Neural cell (in vitro differentiated cells): ENCODE measurements at regions not wholly inside any gene's neighbourhood (a gene's known extent, or its start where the extent isn't known, plus 50 kb on each side); places are given as distances from the start of the nearest gene placed in this dataset.

Experiments used
- H2AFZ ChIP-seq: fragments of 200-600, 300-800 bp; sonication (generic), shearing (Covaris generic); 2 replicates; pipeline ENCODE4 v1.6.0; 2014; ENCODE audit warnings: low read depth, mild to moderate bottlenecking, antibody characterized with exemption, low read length, moderate library complexity
- H3F3A ChIP-seq: fragments of 200-600 bp; shearing (Covaris generic); 2 replicates; pipeline ENCODE4 v1.6.1; 2016; ENCODE audit warnings: mild to moderate bottlenecking, moderate library complexity, mixed read lengths, antibody characterized with exemption, low read length; ENCODE audit not compliant: insufficient read depth, poor library complexity, severe bottlenecking
- H3K27ac ChIP-seq: fragments of 200-600, 300-800 bp; sonication (generic), shearing (Covaris generic); 2 replicates; pipeline ENCODE4 v1.5.1; 2014; ENCODE audit warnings: mild to moderate bottlenecking, low read length, moderate library complexity
- H3K27me3 ChIP-seq: fragments of 300-800, 200-600 bp; sonication (generic), shearing (Covaris generic); 2 replicates; pipeline ENCODE4 v1.6.0; 2014; ENCODE audit warnings: mild to moderate bottlenecking, low read depth, low read length, moderate library complexity; ENCODE audit not compliant: insufficient read depth
- H3K36me3 ChIP-seq: fragments of 300-800, 200-600 bp; sonication (generic), shearing (Covaris generic); 2 replicates; pipeline ENCODE4 v1.5.1; 2014; ENCODE audit warnings: mild to moderate bottlenecking, antibody characterized with exemption, low read length, moderate library complexity; ENCODE audit not compliant: insufficient read depth
- H3K4me2 ChIP-seq: fragments of 300-800, 200-600 bp; sonication (generic), shearing (Covaris generic); 2 replicates; pipeline ENCODE4 v1.6.0; 2014; ENCODE audit warnings: mild to moderate bottlenecking, low read length
- H3K4me3 ChIP-seq: fragments of 300-800, 200-600 bp; sonication (generic), shearing (Covaris generic); 2 replicates; pipeline ENCODE4 v1.5.1; 2014; ENCODE audit warnings: mild to moderate bottlenecking, low read length, moderate library complexity
- H3K79me2 ChIP-seq: fragments of 200-600 bp; shearing (Covaris generic); replicated peaks from 2 replicates; pipeline ENCODE4 v1.6.0; 2014; ENCODE audit warnings: mild to moderate bottlenecking, low read length, moderate library complexity; ENCODE audit not compliant: insufficient read depth
- H3K9ac ChIP-seq: fragments of 300-800, 200-600 bp; sonication (generic), shearing (Covaris generic); 2 replicates; pipeline ENCODE4 v1.6.1; 2016; ENCODE audit warnings: mild to moderate bottlenecking, low read length, mixed read lengths
- H3K9me2 ChIP-seq: fragments of 200-600 bp; shearing (Covaris generic); 2 replicates; pipeline ENCODE4 v1.6.1; 2016; ENCODE audit warnings: mild to moderate bottlenecking, low read length, mixed read lengths; ENCODE audit not compliant: insufficient read depth
- H3K9me3 ChIP-seq: fragments of 200-600, 300-800 bp; sonication (generic), shearing (Covaris generic); 2 replicates; pipeline ENCODE4 v1.6.1; 2016; ENCODE audit warnings: mild to moderate bottlenecking, mixed run types, low read length, moderate library complexity, mixed read lengths
- H4K20me1 ChIP-seq: fragments of 200-600 bp; shearing (Covaris generic); 2 replicates; pipeline ENCODE4 v1.6.1; 2016; ENCODE audit warnings: mild to moderate bottlenecking, mixed run types; ENCODE audit not compliant: insufficient read depth
- EP300 ChIP-seq: fragments of 450-650 bp; conservative IDR thresholded peaks from 2 replicates; pipeline ENCODE4 v1.6.1; 2014; ENCODE audit warnings: antibody characterized with exemption, mild to moderate bottlenecking, moderate library complexity; ENCODE audit not compliant: poor library complexity, severe bottlenecking
- EZH2 ChIP-seq: fragments of 200-600, 300-800 bp; shearing (Covaris generic), sonication (generic); IDR thresholded peaks from 2 replicates; pipeline ENCODE4 v1.6.1; 2014; ENCODE audit warnings: antibody characterized with exemption, low read length, borderline replicate concordance, mild to moderate bottlenecking; ENCODE audit not compliant: insufficient read depth, poor library complexity, severe bottlenecking
- MXI1 ChIP-seq: fragments of 450-650 bp; conservative IDR thresholded peaks from 2 replicates; pipeline ENCODE4 v1.6.1; 2014; ENCODE audit warnings: antibody characterized with exemption, mild to moderate bottlenecking; ENCODE audit not compliant: poor library complexity, severe bottlenecking
- POLR2AphosphoS5 ChIP-seq: IDR thresholded peaks from 2 replicates; pipeline ENCODE4 v1.6.1; 2012
- RAD21 ChIP-seq: fragments of 450-650 bp; conservative IDR thresholded peaks from 2 replicates; pipeline ENCODE4 v1.6.1; 2014; ENCODE audit warnings: antibody characterized with exemption, mild to moderate bottlenecking, moderate library complexity
- SMC3 ChIP-seq: fragments of 450-650 bp; conservative IDR thresholded peaks from 2 replicates; pipeline ENCODE4 v1.6.1; 2014; ENCODE audit warnings: antibody characterized with exemption, mild to moderate bottlenecking, moderate library complexity; ENCODE audit not compliant: poor library complexity
- TAF1 ChIP-seq: IDR thresholded peaks from 2 replicates; pipeline ENCODE4 v1.6.1; 2012; ENCODE audit warnings: low read depth
- TF ChIP-seq, protein P1 (sequence below): fragments of 450-650 bp; IDR thresholded peaks from 2 replicates; pipeline ENCODE4 v1.5.1; 2014; ENCODE audit warnings: antibody characterized with exemption, mild to moderate bottlenecking, moderate library complexity; ENCODE audit not compliant: poor library complexity, severe bottlenecking
- TF ChIP-seq, protein P2 (sequence below): IDR thresholded peaks from 2 replicates; pipeline ENCODE4 v1.6.1; 2012; ENCODE audit warnings: borderline replicate concordance

DNA sequence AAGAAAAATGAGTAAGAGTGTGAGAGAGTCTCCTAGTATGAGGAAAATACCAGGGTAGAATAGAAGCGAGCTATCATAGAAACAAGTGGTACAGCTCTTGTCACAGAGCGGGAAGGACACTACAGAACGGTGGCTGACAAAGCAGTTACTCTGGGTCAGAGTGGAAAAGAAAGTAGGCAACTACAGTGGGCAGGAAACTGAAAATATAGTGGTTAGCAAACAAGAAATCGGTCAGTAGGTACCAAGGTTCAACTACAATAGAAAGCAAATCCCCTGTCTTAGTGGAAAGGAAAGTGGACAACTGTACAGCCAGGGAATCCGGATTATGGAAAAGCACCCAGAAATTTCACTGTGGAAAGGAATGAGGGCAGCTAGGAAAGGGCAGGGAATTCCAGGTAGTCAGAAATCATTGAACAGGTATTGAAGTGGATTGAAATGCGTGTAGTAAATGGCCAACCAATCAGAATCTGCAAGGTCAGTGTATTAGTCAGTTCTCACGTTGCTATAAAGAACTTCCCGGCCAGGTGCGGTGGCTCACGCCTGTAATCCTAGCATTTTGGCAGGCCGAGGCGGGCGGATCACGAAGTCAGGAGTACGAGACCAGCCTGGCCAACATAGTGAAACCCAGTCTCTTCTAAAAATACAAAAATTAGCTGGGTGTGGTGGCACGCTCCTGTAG, 219.6 kb upstream of the DIAPH2 start:
- no peaks in the 10 kb centered on the region for H3K9me2 ChIP-seq
- no peak overlapping the region for H3K27ac ChIP-seq
- no peak overlapping the region for H2AFZ ChIP-seq
- H3K9me3 ChIP-seq: no peaks in the 10 kb centered on the region
- no peaks in the 10 kb centered on the region for H3K36me3 ChIP-seq
- H3K4me2 ChIP-seq: no peak overlapping the region
- TF ChIP-seq EP300 (no peak), POLR2AphosphoS5 (no peak), RAD21 (no peak), EZH2 (no peak), TAF1 (no peak), MXI1 (no peak), SMC3 (no peak)
- TF ChIP-seq, protein P1, sequence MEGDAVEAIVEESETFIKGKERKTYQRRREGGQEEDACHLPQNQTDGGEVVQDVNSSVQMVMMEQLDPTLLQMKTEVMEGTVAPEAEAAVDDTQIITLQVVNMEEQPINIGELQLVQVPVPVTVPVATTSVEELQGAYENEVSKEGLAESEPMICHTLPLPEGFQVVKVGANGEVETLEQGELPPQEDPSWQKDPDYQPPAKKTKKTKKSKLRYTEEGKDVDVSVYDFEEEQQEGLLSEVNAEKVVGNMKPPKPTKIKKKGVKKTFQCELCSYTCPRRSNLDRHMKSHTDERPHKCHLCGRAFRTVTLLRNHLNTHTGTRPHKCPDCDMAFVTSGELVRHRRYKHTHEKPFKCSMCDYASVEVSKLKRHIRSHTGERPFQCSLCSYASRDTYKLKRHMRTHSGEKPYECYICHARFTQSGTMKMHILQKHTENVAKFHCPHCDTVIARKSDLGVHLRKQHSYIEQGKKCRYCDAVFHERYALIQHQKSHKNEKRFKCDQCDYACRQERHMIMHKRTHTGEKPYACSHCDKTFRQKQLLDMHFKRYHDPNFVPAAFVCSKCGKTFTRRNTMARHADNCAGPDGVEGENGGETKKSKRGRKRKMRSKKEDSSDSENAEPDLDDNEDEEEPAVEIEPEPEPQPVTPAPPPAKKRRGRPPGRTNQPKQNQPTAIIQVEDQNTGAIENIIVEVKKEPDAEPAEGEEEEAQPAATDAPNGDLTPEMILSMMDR: no peak
- TF ChIP-seq, protein P2, sequence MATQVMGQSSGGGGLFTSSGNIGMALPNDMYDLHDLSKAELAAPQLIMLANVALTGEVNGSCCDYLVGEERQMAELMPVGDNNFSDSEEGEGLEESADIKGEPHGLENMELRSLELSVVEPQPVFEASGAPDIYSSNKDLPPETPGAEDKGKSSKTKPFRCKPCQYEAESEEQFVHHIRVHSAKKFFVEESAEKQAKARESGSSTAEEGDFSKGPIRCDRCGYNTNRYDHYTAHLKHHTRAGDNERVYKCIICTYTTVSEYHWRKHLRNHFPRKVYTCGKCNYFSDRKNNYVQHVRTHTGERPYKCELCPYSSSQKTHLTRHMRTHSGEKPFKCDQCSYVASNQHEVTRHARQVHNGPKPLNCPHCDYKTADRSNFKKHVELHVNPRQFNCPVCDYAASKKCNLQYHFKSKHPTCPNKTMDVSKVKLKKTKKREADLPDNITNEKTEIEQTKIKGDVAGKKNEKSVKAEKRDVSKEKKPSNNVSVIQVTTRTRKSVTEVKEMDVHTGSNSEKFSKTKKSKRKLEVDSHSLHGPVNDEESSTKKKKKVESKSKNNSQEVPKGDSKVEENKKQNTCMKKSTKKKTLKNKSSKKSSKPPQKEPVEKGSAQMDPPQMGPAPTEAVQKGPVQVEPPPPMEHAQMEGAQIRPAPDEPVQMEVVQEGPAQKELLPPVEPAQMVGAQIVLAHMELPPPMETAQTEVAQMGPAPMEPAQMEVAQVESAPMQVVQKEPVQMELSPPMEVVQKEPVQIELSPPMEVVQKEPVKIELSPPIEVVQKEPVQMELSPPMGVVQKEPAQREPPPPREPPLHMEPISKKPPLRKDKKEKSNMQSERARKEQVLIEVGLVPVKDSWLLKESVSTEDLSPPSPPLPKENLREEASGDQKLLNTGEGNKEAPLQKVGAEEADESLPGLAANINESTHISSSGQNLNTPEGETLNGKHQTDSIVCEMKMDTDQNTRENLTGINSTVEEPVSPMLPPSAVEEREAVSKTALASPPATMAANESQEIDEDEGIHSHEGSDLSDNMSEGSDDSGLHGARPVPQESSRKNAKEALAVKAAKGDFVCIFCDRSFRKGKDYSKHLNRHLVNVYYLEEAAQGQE: no peak
- H3K4me3 ChIP-seq: no peak overlapping the region
- no peaks in the 10 kb centered on the region for H4K20me1 ChIP-seq
- H3F3A ChIP-seq: no peaks in the 10 kb centered on the region
- no peaks in the 10 kb centered on the region for H3K27me3 ChIP-seq
- no peak overlapping the region for H3K9ac ChIP-seq
- no peaks in the 10 kb centered on the region for H3K79me2 ChIP-seq

DNA sequence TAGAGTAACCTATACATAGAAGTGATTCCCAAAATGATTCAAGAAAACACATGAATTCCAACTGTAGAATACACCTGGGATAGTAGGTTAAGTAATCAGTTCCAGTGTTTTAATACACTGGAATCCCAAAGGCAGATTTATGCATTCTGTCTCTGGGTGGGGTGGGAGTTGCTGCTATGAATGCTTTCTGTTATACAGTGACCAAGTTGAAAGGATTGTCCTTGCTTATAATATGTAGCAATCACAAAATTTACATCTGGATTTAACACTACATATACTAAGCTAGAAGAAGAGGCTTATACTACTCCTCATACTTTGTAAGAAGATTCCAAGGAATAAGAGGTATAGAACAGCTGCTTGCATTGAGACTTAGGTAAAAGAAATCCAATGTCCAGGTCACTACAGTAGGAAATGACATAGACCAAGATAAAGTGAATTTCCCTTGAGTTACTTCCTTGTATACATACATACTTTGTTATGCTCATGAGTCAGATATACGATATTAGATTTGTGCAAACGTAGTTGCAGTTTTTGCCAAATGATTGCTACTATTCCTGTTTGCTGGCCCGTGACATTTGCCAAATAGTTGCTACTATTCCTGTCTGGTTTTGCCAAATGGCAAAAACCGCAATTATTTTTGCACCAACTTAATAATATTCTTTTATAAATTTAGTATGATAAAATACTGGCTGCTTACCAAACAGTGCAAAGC, 210.5 kb upstream of the DIAPH2 start:
- Histone ChIP-seq H3K79me2 (no peaks in the 10 kb centered on the region), H3K27ac (no peak overlapping the region), H3K9me2 (no peaks in the 10 kb centered on the region), H3K4me3 (no peak overlapping the region), H4K20me1 (no peaks in the 10 kb centered on the region), H3F3A (no peaks in the 10 kb centered on the region), H3K27me3 (no peaks in the 10 kb centered on the region), H3K4me2 (no peak overlapping the region), H3K36me3 (no peaks in the 10 kb centered on the region), H3K9ac (no peak overlapping the region), H2AFZ (no peak overlapping the region), H3K9me3 (no peaks in the 10 kb centered on the region)
- TF ChIP-seq EZH2: no peak
- TF ChIP-seq, protein P1: no peak
- no peak for TF ChIP-seq RAD21
- TF ChIP-seq SMC3: no peak
- TF ChIP-seq, protein P2: no peak
- TF ChIP-seq EP300: no peak
- TF ChIP-seq MXI1: no peak
- no peak for TF ChIP-seq POLR2AphosphoS5
- TF ChIP-seq TAF1: no peak
